ENCODE measurements at regions not wholly inside any gene's neighbourhood (a gene's known extent, or its start where the extent isn't known, plus 50 kb on each side); places are given as distances from the start of the nearest gene placed in this dataset.

DNA sequence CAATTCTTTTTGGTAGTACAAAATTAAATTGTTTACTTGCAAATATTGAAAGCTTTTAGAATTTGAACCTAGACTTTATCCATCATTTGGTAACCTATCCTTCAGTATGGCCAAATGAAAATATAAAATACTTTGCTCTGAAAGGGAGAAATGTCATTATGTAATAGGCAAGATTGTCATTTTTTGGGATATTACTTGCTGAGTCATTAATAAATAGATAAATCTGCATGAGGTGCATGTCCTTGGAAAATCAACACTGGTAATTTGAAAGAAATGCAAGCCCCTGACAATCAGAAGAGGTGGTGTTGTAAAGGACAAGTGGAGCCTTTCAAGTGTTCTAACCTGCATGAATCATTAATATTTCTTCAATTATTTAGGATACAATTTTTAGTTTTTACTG is 231.8 kb upstream of the CCNG1 start:
- TF ChIP-seq CTCF (IDR thresholded peaks at IDR 0.05), result no peak
- no peak for TF ChIP-seq POLR2AphosphoS5 (IDR thresholded peaks at IDR 0.05; ENCODE audit: low read depth, low read length)
- no peak for TF ChIP-seq NFIC (IDR thresholded peaks at IDR 0.05; ENCODE audit: borderline replicate concordance)
- no peak for TF ChIP-seq YY1 (IDR thresholded peaks at IDR 0.05; ENCODE audit: low read depth)
- TF ChIP-seq MAX (IDR thresholded peaks at IDR 0.05; ENCODE audit: low read depth), result no peak
- TF ChIP-seq USF1 (IDR thresholded peaks at IDR 0.05; ENCODE audit: borderline replicate concordance, low read depth), result no peak
- no peak for TF ChIP-seq MXI1 (IDR thresholded peaks at IDR 0.05; ENCODE audit: low read depth, low read length)
- TF ChIP-seq USF2 (IDR thresholded peaks at IDR 0.05; ENCODE audit: borderline replicate concordance, low read depth, low read length), result no peak
- TF ChIP-seq FOXJ3 (CRISPR knock-in tag; IDR thresholded peaks at IDR 0.05), result no peak
- no peak for TF ChIP-seq RFX5 (IDR thresholded peaks at IDR 0.05; ENCODE audit: low read length)

Measured in SK-N-SH (cell line).